ENCODE measurements at regions not wholly inside any gene's neighbourhood (a gene's known extent, or its start where the extent isn't known, plus 50 kb on each side); places are given as distances from the start of the nearest gene placed in this dataset.

GRCh38 chr17:73703917-73704316, 59.7 kb upstream of the SDK2 start:
- TF ChIP-seq CTCF (IDR thresholded peaks at IDR 0.05) = no peak
- TF ChIP-seq EZH2 (IDR thresholded peaks at IDR 0.05) = no peak
- TF ChIP-seq EZH2phosphoT487 (IDR thresholded peaks at IDR 0.05) = no peak

All from neural progenitor cell (in vitro differentiated cells).